HG03575 (cell line): ENCODE measurements at regions not wholly inside any gene's neighbourhood (a gene's known extent, or its start where the extent isn't known, plus 50 kb on each side); places are given as distances from the start of the nearest gene placed in this dataset.

Source experiments
- ATAC-seq: cut with Tn5 transposase; IDR thresholded peaks from one replicate; pipeline ENCODE4 v1.9.1; 2021; ENCODE audit not compliant: unreplicated experiment, insufficient number of reproducible peaks, low FRiP score; ENCODE audit errors: extremely low read depth

- no peak for ATAC-seq
Measured at GRCh38 chr2:2573658-2574293, 242.7 kb upstream of the MYT1L start.

DNA sequence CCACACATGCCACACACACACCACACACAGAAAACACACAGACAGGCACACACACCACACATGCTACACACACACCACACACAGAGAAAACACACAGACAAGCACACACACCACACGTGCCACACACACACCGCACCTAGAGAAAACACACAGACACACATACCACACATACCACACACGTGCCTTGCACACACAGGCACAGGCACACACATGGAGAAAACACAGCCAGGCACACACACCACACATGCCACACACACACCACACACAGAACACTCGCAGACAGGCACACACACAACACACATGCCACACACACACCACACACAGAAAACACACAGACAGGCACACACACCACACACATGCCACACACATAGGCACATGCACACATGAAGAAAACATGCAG, 242.1 kb upstream of the MYT1L start:
- no peak for ATAC-seq

DNA sequence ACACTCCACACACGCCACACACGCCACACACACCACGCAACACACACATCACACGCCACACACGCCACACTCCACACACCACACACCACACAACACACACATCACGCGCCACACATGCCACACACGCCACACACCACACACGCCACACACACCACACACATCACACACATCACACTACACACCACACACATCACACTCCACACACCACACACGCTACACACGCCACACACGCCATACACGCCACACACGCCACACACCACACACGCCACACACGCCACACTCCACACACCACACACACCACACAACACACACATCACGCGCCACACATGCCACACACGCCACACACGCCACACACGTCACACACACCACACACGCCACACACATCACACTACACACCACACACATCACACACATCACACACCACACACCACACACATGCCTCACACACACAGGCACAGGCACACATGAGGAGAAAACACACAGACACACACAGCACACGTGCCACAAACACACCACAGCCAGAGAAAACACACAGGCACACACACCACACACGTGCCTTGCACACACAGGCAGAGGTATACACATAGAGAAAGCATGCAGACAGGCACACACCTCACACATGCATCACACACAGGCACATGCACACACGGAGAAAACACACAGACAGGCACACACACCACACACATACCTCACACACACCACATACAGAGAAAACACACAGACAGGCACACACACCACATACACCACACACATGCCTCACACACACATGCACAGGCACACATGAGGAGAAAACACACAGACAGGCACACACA, 241.5 kb upstream of the MYT1L start:
- no peak for ATAC-seq

GRCh38 chr2:2571301-2572150, 240.5 kb upstream of the MYT1L start:
- no peak for ATAC-seq

DNA sequence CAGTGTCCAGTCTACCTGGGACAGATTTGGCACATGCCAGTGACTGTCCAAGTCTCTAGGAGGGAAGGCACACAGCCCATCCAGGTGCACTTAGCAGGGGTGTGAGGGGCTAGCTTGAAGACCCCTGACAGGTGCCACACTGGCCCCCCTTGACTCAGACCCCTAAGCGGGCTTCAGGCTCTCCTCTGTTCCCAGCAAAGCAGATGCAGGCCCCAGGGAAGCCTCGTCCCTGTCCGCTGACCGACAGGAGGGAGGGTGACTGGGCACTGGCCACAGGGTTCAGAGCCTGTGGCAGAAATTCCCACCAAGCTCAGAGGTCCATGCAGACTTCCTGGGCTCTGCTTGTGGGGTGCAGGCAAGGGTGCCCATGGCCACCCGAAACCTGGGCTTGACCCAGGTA, 239.8 kb upstream of the MYT1L start:
- ATAC-seq, result no peak

DNA sequence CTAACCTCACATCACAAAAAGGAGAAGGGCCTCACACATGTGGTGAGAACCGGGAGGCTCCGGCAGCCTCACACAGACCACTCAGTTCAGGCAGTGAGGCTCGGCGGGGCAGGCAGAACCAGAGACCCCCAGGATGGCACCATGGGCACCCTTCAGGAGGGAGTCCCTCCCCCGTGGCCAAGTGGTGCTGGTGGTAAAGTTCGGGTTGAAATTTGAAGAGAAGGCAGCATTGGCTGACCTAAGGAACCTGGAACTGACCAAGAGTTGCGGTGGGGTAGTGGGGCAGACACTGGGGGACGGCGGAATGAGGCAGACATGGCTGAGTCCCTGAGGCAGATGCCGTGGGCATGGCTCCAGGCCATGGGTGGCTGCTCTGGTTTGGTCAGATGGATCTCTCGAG, 239.3 kb upstream of the MYT1L start:
- ATAC-seq, result no peak

DNA sequence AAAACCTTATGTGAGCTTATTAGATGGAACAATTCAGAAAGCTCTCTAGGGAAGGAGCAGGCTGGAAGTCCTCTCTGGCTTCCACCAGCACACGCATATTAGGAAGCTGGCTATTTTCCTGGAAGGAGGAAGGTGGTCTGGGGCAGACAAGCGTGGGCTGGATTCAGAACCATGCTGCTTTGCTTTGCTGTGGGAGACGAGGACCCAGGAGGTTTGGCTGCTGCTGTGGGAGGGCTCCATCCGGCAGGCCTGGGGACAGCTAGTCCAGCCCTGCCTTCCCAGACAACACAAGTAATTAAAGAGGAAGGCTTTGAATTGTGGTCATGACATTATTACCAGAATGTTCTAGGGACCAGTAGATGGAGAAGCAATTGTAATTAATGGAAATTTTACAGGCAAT, 238.8 kb upstream of the MYT1L start:
- no peak for ATAC-seq

DNA sequence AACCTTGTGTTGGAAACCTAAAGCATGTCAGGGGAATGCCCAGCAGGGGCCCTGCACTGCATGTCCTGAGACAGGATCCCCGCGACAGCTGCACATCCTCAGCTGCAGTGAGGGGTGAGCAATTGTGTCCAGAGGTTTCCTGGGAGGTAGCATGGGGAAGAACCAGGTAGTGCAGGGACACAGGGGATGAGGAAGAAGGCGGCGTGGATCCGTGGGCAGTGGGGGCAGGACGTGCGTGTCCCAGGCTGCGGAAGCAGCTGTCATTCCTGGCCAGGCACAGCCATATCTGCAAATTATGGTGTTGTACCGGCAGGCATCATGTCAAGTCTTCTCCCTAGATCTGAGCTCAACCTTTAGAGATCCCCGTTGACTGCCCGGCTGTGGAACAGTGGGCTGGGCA, 238.2 kb upstream of the MYT1L start:
- ATAC-seq, result no peak

DNA sequence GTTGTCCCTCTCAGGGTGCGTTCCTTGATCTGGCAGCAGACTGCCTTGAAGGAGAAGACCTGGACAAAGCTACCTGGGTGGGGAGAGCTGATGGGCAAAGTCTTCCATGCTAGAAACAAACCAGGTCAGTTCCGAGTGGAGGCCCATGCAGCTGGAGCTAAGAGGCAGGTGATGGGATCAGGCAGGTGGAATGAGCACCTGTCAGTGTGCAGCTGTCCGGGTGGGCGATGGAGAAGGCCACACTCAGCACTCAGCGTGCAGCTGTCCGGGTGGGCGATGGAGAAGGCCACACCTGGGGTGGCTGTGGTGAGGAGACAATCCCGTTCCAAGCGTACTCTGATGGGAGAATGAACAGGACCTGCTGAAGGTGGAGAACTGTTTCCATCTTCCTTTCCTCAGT, 237.3 kb upstream of the MYT1L start:
- ATAC-seq, result no peak

GRCh38 chr2:2567776-2568175, 236.7 kb upstream of the MYT1L start:
- ATAC-seq, result no peak

- no peak for ATAC-seq
Measured at GRCh38 chr2:2566396-2567323, 235.6 kb upstream of the MYT1L start.

DNA sequence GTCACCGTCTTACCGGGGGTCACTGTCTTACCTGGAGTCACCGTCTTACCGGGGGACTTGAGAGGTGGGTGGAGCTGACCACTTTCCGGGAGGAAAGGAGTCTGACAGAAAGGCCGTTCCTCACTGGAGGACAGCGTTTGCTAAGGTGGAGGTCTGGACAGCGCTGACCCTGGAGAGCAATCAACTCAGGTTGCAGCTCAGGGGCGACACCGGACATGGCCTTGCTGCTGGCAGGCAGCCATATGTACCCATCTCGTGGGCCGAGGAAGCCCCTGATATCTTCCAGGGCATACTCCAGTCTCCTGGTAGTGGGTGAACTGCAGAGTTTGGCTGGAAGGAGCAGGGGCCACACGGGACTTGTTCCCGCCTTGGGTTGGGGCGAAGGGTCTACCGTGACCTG, 234.6 kb upstream of the MYT1L start:
- no peak for ATAC-seq

- ATAC-seq, result no peak
Measured at GRCh38 chr2:2564300-2565078, 233.4 kb upstream of the MYT1L start.

DNA sequence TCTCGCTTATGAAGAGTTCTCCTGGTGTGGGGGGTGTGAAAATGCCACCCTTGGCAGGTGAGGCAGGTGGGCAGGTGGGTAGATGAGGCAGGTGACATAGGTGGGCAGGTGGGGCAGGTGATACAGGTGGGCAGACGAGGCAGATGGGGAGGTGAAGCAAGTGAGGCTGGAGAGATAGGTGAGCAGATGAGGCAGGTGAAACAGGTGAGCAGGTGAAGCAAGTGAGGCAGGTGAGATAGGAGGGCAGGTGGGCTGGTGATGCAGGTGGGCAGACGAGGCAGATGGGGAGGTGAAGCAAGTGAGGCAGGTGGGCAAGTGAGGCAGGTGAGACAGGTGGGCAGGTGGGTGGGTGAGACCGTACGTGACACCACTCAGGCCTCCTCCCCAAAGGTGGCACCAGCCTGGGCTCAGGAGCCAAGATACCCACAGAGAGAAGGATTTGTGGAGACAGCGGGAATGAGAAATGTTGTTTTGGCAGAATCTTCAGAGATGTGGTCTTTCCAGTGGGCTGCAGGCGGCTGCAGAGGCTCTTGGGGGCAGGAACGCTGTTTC, 232.3 kb upstream of the MYT1L start:
- ATAC-seq, result no peak

DNA sequence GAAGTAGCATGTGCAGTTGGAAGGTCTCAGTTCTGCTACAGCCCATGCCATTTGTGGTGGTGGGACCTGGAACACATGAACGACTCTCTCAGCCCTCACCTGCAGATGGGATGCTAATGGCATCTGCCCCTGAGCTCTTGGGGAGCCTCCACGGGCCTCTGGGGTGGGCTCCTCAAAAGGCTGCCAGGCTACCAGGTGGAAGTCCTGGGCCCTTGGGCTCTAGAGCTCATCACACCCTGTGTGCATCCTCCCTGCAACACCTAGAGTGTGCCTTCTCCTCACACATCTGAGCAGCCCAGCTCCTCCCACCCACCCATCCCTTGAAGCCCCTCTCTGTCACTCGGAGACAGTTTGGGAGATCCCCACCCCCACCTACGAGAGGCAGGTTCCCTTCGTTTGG, 231.8 kb upstream of the MYT1L start:
- no peak for ATAC-seq

- ATAC-seq, result no peak
Measured at GRCh38 chr2:2561346-2562095, 230.4 kb upstream of the MYT1L start.

GRCh38 chr2:2560374-2561015, 229.4 kb upstream of the MYT1L start:
- ATAC-seq, result no peak
